HepG2 (cell line): ENCODE measurements at regions not wholly inside any gene's neighbourhood (a gene's known extent, or its start where the extent isn't known, plus 50 kb on each side); places are given as distances from the start of the nearest gene placed in this dataset.

Experiments used
- CBX2 ChIP-seq, 2 experiments: fragments of 200-600 bp in 1 of 2; sonication (generic); formaldehyde crosslinking in 1 of 2; IDR thresholded peaks; 2 replicates each; pipeline versions ENCODE4 v1.7.0 to v1.8.1; 2018 to 2022; ENCODE audit warnings: low read depth in 2 of 2, low read length in 1 of 2, mild to moderate bottlenecking in 1 of 2, missing genetic modification reagents in 1 of 2
- HHEX ChIP-seq: IDR thresholded peaks from 2 replicates; pipeline ENCODE4 v1.6.1; 2016; ENCODE audit warnings: control low read depth
- HMGA1 ChIP-seq: sonication (generic); formaldehyde crosslinking; conservative IDR thresholded peaks from 2 replicates; pipeline ENCODE4 v1.4.0; 2020; ENCODE audit warnings: missing genetic modification reagents
- HNRNPK ChIP-seq: fragments of 200-400 bp; formaldehyde crosslinking; IDR thresholded peaks from 2 replicates; pipeline ENCODE4 v1.6.1; 2018; ENCODE audit warnings: low read length, low read depth, moderate library complexity, mild to moderate bottlenecking; ENCODE audit not compliant: poor library complexity, severe bottlenecking
- KLF11 ChIP-seq: IDR thresholded peaks from 2 replicates; pipeline ENCODE4 v1.6.1; 2016; ENCODE audit warnings: missing compliant biosample characterization
- MED1 ChIP-seq: sonication (generic); formaldehyde crosslinking; IDR thresholded peaks from 2 replicates; pipeline ENCODE4 v1.4.0; 2020; ENCODE audit warnings: missing genetic modification reagents
- NFRKB ChIP-seq: fragments of 450-650 bp; IDR thresholded peaks from 2 replicates; pipeline ENCODE4 v1.6.1; 2017
- NR2C2 ChIP-seq: sonication (generic); formaldehyde crosslinking; IDR thresholded peaks from 2 replicates; pipeline ENCODE4 v1.4.0; 2020; ENCODE audit warnings: missing genetic modification reagents, mild to moderate bottlenecking, moderate library complexity, borderline replicate concordance
- RNF2 ChIP-seq: fragments of 450-650 bp; conservative IDR thresholded peaks from 2 replicates; pipeline ENCODE4 v1.6.1; 2016; ENCODE audit warnings: low read depth
- SIX4 ChIP-seq: sonication (generic); formaldehyde crosslinking; IDR thresholded peaks from 2 replicates; pipeline ENCODE4 v1.4.0; 2020; ENCODE audit warnings: missing genetic modification reagents
- ZC3H13 ChIP-seq: sonication (generic); formaldehyde crosslinking; IDR thresholded peaks from 2 replicates; pipeline ENCODE4 v1.8.1; 2023; ENCODE audit warnings: mild to moderate bottlenecking, missing genetic modification reagents, moderate library complexity
- ZNF282 ChIP-seq: fragments of 450-650 bp; IDR thresholded peaks from 2 replicates; pipeline ENCODE4 v1.6.1; 2018; ENCODE audit not compliant: partially characterized antibody
- ZNF788 ChIP-seq: sonication (generic); formaldehyde crosslinking; IDR thresholded peaks from 2 replicates; pipeline ENCODE4 v1.5.0; 2020; ENCODE audit warnings: mild to moderate bottlenecking, missing genetic modification reagents, borderline replicate concordance
- TF ChIP-seq, protein P1 (sequence below): sonication (generic); formaldehyde crosslinking; IDR thresholded peaks from 2 replicates; pipeline ENCODE4 v1.5.1; 2020; ENCODE audit warnings: missing genetic modification reagents, mild to moderate bottlenecking, borderline replicate concordance
- TF ChIP-seq, protein P2 (sequence below), 2 experiments: fragments of 450-650 bp in 1 of 2; sonication (generic) in 1 of 2; formaldehyde crosslinking; IDR thresholded peaks; 2 replicates each; pipeline versions ENCODE4 v1.5.0 to v1.8.0; 2020 to 2022; ENCODE audit warnings: mild to moderate bottlenecking in 1 of 2, missing genetic modification reagents in 1 of 2
- TF ChIP-seq, protein P3 (sequence below): fragments of 450-650 bp; IDR thresholded peaks from 2 replicates; pipeline ENCODE4 v1.6.1; 2017; ENCODE audit warnings: mild to moderate bottlenecking

DNA sequence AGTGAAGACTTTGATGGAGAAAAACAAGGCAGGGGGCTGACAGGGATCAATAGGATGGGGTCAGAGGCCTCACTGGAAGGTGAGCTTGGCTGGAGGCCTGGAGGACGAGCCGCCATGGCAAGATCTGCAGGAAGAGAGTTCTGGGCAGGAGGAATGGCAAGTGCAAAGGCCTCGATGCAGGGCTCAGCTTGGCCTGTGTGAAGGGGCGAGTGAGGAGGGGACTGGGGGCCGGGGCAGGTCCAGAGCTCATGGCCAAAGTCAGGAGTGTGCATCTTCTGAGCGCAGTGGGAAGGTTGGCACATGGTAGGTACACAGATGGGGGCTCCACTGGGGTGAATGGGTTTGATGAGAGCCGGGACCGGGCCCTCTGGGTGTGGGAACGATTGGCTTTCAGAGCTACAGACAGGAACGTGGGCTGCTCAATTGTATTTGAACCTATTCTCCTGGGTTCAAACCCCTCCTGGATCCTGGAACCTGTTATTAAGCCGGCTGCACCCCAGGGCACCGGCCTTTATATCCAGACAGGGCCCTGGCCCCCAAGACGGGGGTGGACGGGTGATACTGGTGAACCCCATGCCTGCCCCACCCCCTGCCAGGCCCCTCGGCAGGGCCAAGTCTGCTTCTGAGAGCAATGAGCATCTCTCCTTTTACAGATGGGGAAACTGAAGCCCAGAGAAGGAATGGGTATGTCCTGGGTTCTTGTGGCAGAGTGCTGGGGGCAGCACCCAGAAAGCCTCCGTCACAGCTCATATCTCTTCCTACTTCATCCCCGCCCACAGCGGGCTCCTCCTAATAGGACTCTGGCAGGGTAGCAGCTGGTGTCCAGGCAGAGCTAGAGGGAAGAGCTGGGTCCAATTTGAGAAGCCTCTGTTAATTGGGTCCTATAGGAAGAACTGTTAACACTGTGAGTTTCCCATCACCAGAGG is 106.1 kb downstream of the CEBPB start (continued):
- TF ChIP-seq, protein P1, sequence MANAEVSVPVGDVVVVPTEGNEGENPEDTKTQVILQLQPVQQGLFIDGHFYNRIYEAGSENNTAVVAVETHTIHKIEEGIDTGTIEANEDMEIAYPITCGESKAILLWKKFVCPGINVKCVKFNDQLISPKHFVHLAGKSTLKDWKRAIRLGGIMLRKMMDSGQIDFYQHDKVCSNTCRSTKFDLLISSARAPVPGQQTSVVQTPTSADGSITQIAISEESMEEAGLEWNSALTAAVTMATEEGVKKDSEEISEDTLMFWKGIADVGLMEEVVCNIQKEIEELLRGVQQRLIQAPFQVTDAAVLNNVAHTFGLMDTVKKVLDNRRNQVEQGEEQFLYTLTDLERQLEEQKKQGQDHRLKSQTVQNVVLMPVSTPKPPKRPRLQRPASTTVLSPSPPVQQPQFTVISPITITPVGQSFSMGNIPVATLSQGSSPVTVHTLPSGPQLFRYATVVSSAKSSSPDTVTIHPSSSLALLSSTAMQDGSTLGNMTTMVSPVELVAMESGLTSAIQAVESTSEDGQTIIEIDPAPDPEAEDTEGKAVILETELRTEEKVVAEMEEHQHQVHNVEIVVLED (CRISPR knock-in tag): no peak
- TF ChIP-seq NFRKB (no peak), NR2C2 (CRISPR knock-in tag) (0 out of 2 replicates have a peak, but pooled peaks have one; percentile 42), ZC3H13 (CRISPR knock-in tag) (no peak), HMGA1 (CRISPR knock-in tag) (no peak), HHEX (CRISPR knock-in tag) (no peak), SIX4 (CRISPR knock-in tag) (no peak), HNRNPK (no peak), KLF11 (CRISPR knock-in tag) (no peak), MED1 (CRISPR knock-in tag) (no peak), CBX2 (IDR thresholded peaks at IDR 0.05; ENCODE audit: low read depth, low read length) (no peak), CBX2 (CRISPR knock-in tag; IDR thresholded peaks at IDR 0.05; ENCODE audit: low read depth) (no peak), ZNF788 (no peak), RNF2 (no peak), ZNF282 (no peak)
- TF ChIP-seq, protein P2, sequence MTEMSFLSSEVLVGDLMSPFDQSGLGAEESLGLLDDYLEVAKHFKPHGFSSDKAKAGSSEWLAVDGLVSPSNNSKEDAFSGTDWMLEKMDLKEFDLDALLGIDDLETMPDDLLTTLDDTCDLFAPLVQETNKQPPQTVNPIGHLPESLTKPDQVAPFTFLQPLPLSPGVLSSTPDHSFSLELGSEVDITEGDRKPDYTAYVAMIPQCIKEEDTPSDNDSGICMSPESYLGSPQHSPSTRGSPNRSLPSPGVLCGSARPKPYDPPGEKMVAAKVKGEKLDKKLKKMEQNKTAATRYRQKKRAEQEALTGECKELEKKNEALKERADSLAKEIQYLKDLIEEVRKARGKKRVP (CRISPR knock-in tag; IDR thresholded peaks at IDR 0.05): no peak
- TF ChIP-seq, protein P3, sequence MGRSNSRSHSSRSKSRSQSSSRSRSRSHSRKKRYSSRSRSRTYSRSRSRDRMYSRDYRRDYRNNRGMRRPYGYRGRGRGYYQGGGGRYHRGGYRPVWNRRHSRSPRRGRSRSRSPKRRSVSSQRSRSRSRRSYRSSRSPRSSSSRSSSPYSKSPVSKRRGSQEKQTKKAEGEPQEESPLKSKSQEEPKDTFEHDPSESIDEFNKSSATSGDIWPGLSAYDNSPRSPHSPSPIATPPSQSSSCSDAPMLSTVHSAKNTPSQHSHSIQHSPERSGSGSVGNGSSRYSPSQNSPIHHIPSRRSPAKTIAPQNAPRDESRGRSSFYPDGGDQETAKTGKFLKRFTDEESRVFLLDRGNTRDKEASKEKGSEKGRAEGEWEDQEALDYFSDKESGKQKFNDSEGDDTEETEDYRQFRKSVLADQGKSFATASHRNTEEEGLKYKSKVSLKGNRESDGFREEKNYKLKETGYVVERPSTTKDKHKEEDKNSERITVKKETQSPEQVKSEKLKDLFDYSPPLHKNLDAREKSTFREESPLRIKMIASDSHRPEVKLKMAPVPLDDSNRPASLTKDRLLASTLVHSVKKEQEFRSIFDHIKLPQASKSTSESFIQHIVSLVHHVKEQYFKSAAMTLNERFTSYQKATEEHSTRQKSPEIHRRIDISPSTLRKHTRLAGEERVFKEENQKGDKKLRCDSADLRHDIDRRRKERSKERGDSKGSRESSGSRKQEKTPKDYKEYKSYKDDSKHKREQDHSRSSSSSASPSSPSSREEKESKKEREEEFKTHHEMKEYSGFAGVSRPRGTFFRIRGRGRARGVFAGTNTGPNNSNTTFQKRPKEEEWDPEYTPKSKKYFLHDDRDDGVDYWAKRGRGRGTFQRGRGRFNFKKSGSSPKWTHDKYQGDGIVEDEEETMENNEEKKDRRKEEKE: no peak
